ENCODE measurements at regions not wholly inside any gene's neighbourhood (a gene's known extent, or its start where the extent isn't known, plus 50 kb on each side); places are given as distances from the start of the nearest gene placed in this dataset.

DNA sequence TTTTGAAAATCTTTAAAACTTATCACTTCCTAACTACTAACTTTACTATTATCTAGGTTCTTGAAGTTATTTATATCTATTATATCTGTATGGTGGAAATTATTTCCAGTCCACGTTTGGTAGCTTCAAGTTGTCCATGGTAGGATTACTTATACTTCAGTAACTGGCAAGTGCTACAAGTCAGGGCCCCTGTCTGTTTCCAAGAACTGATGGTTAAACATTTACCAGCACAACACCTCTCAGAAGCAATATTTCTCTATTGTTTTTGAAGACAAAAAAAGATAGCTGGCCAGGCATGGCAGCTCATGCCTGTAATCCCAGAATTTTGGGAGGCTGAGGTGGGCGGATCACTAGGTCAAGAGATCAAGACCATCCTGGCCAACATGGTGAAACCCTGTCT lies 240.4 kb upstream of the RHOBTB1 start:
- no peak for DNase-seq

DNA sequence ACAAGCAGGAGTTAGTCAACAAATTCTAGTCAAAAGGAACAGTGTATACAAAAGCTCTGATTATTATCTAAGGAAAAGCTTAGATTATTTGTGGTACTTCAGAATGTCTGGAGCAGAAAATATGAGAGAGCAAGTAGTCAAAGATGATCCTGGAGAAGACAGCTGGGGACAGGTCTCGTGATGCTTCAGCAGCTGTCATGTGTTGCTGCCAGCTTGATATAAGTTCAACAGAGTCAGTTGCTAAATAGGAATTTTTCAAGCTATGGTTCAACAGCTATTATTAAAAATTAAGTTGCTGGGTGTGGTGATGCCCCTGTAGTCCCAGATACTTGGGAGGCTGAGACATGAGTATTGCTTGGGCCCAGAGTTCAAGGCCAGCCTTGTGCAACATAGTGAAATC lies 240.0 kb upstream of the RHOBTB1 start:
- no peak for DNase-seq

DNA sequence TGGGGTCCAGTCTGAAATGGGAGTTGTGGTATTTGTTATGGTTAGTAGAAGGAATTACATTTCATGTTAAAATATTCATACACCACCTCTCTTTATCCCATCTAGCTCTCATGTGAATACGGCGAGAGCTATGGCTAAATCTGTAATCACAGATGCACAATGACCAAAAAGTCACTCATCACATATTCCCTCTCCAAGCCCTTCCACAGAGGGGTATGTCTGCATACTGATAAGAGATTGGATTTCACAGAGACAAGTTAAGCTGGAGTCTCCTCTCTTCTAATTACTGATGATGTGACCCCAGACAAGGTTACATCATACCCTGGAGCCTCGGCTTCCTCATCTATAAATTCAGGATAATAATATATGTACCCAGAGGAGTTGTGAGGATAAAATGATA lies 237.8 kb upstream of the RHOBTB1 start:
- DNase-seq: no peak

DNA sequence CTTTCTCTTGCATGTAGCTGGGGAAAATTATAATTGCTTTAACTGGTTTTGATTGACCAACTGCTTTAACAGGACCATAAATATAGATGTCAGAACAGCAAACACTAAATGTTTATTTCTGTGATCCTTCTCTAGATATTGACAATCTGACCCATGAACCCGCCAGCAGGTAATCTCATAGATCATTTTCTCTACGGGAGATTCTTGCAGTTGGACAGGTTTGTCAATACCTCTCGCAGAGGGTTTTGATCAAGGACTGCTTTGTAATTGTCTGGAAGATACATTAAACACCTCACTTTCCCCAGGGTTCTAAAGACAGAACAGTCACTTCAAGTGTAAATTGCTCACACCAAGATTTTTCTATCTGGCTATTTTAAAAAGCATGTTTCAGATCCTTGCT lies 235.8 kb upstream of the RHOBTB1 start:
- DNase-seq: no peak

DNA sequence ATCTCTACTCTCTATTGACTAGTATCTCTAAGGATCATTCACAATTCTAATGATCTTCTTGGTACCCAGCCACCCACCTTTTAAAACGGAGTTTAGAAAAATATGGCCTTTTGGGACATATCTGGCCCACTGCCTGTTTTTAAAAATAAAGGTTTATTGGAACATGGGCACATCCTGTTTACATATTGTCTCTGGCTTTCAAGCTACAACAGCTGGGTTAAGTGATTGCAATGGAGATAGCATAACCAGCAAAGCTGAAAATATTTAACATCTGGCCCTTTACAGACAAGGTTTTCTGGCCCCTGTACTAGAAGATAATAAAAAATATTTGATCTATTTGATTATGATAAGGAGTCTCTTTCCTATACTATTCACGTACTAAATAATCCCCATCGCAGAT lies 232.4 kb upstream of the RHOBTB1 start:
- DNase-seq: no peak

DNA sequence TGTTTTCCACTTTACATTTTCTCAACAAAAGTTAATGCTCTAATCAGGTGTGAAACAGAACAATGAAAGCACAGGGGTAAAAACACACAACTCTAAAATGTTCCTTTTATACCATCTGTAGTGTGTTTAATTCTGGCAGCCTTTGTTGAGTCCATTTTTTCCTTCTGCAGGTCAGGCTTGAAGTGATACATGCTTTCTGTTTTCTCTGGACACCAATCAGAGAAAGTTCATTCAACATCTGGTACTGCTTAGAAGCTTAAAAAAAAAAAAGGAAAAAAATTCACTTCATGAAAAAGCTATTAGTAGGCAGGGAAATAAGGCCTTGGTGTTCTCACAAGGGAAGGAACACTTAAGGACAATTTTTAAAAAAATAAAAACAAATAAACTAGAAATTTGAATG lies 231.3 kb upstream of the RHOBTB1 start:
- peak; percentile 63 for DNase-seq

DNA sequence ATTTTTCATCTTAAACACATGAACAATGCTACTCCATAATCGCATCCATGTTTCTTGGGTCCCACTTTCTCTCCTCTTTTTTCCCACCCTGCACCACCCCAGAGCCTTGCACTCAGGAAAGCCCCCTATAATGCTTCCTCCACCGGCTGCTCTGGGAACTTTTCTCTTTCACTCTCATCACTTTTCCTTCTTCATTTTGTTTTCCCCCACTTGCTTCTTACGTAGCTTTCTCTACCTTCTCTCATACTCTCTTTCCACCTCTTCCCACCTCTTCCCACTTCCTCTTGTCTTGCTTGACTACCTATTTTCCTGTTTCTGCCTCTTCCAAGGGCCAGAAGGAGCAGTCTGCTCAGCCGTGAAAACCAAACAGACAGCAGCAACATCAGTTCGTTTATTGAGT lies 229.5 kb upstream of the RHOBTB1 start:
- DNase-seq: no peak

DNA sequence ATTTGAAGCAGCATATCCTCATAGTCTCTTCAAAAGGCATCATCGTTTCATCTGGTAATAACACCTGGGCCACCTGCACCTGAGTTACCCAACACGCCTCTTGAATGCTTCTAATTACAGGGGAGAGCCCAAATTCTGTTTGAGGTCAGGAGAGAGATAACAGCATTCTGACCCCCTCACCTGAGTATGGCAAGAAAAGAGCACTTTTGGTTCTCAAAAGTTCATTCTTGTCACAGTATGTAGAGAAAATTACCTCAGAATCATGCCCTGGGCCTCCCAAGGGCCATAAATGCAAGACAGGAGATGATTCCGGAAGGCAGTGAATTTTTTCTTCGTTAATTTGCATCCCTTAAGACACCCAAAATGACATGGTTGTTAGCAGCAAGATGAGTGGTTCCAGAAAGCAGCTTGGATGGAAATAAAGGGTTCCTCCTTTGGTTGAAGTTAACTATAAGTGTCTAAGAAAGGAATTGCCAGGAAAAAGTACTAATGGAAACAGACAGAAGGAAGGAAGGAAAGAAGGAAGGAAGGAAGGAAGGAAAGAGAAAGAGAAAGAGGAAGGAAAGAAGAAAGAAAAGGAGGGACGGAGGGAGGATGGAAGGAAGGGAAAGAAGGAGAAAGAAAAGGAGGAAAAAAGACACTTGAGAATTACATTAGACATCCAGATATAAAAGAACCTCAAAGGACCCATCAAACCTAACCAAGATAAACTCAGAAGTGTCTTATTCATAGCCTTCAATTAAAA lies 228.4 kb upstream of the RHOBTB1 start:
- no peak for DNase-seq

DNA sequence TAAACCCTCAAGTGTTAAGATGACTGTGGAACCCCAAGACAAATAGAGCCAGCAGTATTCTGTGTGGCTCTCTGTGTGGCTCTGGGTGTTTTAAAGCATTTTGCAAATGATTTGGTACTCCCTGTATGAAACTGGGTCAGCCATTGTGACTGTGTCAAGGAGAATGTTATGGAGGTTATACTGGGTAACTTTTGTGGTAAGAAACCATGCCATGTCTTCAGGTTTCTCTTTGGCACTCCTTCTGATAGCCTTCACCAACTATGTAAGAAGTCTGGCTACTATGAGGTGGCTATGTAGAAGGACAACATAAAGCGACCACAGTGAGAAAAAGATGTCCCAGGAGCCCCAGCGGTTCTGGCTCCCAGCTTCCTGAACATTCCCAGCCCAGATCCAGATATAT lies 226.6 kb upstream of the RHOBTB1 start:
- no peak for DNase-seq

DNA sequence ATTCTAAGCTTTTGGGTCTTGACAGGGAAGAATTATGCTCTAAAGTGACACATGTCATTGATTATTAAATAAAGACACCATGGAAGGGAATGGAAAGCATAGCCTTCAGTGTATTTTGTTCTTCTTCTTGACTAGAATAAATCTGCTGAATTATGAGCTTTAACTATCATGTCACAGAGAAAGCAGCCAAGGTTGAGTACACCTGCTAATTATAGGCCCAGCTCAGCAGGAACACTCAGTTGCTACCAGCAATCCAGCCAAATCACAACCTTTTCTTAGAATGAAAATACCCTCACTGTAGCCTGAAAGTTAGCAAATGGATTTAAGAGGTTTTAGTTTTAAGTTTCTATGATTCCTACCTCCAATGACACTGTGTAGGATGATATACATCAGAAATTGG lies 225.3 kb upstream of the RHOBTB1 start:
- DNase-seq: no peak

DNA sequence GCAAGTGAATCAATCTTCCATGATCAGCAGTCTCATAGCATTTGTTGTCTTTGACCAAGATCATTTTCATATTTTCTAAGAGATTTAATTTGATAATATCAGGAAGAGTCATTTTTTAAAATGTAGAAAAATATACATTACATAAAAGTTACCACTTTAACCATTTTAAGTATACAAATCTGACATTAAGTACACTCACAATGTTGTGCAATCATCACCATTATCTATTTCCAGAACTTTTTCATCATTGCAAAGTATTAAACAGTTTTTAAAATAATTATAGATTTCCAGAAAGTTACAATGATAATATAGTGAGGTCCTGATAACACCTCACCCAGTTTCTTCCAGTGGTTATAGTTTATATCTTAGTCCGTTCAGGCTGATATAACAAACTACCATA lies 222.5 kb upstream of the RHOBTB1 start:
- DNase-seq: no peak

DNA sequence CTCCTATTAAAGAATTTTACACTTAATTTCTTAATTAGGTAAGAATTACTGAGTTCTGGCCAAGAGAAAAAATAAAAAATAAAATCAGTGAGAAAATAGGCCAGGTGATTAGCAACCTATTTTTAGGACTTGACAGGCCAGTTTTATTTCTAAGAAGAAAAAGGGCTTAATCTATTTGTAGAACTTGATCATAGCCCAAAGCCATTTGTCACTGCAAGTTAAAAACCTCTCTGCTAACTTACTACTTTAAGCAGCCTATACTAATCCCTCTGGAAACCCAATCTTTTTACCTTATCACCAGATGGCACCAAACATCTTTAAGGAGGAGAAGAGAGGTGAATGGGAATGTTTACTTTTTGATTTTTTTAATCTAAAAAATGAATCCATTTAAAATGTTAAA lies 222.1 kb upstream of the RHOBTB1 start:
- no peak for DNase-seq

DNA sequence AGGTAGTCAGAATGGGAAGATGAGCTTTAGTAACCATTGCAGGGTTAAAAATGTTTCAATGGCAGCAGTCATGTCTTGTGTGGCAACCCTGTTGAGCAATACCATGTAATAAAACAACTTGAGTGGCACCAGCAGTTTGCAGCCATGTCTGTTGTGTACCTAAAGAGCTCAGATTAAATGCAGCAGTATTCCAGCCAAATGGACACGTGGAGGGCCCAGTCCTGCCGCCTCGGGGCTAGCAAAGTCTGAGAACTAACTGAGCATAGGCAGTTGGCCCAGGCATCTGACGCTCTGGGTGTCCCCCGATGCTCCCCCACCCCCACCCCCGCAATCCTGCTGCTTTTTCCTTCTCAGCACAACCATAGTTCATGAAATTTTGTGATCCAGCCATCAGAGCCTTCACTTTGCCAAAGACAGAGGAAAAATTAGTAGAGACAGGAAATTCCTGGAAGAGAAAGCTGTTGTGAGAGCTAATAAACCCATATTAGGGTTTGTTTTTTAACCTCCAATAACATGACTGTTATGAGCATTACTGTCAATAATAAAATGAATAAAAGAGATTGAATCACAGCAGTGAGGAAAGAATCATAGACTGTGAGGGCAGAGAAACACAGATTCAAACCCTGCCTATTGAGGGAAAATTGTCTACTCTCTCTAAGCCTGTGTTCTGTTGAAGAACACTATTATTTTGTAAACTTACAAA lies 220.6 kb upstream of the RHOBTB1 start:
- no peak for DNase-seq

DNA sequence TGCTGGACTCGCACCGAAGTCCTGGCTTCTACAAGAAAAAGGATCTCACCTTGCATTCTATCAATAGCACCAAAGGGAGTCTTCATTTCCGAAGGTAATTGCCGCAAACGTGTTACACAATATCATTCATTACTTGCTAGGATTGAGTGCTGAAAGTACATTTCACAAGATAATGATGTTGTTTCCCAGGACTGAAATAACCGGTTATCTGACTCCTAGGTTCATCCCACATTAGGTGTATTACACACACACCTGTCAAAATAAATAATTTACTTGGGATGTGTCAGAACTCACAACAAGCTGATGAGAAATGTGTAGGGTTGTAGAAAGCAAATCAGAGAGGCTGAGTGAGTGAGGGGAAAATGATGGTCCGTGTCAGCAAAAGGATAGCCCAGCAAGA lies 219.4 kb upstream of the RHOBTB1 start:
- DNase-seq: no peak

DNA sequence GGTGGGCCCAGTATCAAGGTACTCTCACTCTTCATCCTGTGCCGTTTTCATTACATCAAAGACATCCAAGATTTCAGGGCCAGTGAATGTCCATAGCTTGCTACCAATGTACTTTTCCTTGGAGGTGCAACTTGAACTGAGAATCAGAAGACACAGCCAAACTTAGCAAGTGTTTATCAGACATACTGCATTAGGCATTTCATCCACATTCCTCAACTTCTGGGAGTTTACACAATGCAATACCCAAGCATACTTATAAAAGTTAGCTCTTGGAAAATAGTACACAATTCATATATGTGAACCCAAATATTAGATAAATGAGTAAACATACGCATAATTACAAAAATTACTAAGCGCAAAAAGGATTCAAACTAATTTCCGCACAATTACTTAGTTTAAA lies 216.3 kb upstream of the RHOBTB1 start:
- no peak for DNase-seq

DNA sequence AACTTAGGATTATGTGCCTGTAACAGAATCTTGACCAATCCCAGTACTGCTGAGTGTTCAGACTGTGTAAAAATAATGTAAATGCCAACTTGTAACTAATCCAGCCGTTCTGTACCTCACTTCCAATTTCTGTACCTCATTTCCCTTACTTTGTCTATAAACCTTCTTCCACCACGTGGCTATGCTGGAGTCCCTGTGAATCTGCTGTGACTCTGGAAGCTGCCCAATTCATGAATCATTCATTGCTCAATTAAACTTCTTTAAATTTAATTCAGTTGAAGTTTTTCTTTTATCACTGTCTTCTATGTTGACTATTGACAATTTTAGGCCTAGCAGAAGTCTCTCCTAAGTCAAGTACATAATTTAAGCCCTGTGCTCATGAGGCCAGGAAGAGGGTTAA lies 215.3 kb upstream of the RHOBTB1 start:
- DNase-seq: peak; percentile 46

DNA sequence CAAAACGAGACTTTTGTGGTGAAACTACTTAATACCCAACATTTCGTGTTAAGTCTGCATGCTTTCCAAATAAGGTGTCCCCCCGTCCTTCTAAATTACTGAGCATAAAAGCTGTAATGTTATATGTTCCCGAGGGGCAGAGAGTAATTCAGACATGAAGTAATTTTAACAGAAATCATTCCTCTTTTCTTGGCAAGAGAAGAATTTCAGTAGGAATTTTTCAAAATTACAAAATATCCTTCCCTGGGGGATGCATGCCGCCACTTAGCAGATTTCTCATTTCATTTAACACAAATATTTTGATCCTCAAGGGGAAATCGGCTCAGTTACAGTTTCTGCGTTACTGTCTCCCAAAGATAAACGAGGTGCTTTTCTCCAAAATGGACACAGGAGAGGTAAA lies 213.2 kb upstream of the RHOBTB1 start:
- peak; percentile 14 for DNase-seq

DNA sequence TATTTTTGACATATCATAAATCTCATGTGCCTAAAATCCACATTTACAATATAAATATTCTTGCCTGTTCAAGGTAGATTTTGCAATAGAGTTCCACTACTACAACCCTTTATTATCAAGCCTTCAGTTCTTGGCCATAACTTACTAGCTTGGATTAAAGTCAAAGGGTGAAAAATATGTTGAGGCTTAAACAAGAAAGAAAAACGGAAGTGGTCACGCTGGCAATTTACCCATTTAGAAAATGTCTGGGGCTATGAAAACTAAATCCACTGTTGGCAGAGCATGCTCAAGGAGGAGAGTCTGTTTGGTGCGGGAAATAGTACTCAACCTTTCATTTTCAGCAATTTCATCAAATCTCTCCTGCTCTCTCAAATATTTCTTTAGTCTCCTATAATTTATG lies 209.8 kb upstream of the RHOBTB1 start:
- DNase-seq: peak; percentile 58

DNA sequence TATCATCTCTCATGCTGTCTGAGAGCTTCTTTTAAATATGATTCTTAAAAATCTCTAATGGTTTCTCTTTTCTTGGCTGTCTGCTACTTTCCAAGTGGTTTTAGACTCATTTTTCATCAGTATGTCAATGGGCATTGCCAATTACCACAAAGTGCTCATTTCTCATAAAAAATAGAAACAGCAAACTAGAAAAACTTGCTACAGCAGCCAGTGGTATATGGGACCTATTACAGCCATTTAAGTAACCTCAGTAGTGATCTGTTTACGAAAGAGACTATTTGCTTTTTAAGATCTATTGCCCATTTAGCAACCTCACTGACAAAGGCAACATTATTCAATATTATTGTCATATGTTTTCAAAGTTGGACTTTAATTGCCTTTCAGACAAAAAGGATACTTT lies 207.1 kb upstream of the RHOBTB1 start:
- peak; percentile 9 for DNase-seq

DNA sequence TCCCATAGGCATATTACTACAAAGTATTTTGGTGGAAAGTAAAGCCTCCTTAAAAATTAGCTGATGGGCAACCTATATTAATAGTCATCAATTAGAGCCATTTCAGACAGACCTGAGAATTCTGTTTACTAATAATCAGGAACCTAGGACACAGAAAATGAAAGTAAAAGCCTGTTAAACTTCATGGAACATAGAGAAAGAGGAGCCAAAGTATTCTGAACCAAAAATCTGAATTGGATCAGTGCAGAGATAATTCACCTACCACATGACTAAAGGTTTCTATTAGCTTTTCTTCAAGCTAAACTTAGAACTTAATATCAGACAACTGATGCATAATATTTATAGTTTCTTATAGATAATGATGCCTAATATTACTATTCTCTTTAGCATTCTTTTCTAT lies 204.5 kb upstream of the RHOBTB1 start:
- no peak for DNase-seq

DNA sequence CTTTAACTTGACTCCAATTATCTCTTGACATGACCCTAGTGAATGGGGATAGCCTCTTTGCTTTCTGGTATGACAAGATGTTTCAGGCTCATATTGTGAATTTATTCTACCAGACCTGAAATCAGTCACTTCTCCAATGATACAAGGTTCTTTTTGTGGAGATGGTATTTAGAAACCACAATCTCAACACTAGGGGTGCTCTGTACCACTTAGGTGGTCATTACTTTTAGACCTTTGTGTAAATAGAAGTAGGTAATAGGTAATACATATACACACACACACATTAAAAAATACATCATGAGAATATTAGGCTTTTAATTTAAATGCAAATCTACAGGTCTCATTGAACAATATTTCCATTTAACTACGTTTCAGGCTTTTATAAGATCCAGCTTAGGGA lies 199.0 kb upstream of the RHOBTB1 start:
- no peak for DNase-seq

DNA sequence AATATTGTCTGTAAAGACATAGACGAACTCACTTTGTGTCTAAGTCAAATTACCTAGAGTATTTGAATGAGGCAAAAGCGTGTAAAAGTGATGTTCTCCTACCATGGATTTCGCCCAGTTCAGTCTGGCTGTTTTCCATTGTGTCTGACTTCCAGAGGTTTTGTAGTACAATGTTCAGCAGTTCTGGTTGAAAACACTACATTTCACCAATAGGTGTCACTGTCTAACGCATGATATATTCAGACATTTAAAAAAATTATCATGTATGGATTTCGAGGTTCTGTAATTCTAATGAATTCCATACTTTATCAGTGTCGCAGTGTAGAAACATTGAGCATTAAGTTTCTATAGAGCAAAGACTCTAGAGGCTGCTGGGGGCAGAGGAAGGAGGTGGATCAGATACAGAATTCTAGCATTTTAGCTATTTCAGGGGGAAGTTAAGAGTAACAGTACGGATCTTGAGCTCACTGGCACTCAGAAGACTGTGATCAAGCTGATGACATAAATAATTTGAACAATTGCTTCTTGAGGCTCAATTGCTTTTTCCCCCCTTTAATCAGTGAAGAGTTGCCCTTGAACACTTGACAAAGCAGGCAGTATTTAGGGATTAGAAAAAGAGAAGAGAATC lies 196.9 kb upstream of the RHOBTB1 start:
- DNase-seq: peak; percentile 77

DNA sequence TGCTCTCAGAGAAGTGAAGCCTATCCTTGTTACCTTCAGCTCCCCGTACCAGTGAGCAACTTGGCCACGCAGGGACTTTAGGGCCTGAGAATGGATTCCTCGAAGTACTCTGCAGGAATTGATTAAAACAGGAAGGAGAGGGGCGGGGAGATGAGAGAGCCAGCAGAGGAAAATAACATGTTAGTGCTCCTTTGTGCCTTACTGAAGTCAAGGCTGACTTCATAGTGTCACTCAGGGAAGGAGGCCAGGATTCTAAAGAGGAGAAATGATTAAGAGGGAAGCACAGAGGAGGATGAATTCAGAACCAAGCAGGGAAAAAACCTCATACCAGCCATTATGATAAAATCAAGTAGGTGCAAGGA lies 195.6 kb upstream of the RHOBTB1 start:
- peak; percentile 5 for DNase-seq

Data from fibroblast of skin of abdomen (primary cell).